Neural progenitor cell (in vitro differentiated cells): ENCODE measurements at regions not wholly inside any gene's neighbourhood (a gene's known extent, or its start where the extent isn't known, plus 50 kb on each side); places are given as distances from the start of the nearest gene placed in this dataset.

Source experiments
- EZH2phosphoT487 ChIP-seq: fragments of 200-600 bp; sonication (generic); IDR thresholded peaks from 2 replicates; pipeline ENCODE4 v1.6.1; 2017; ENCODE audit warnings: antibody characterized with exemption
- TF ChIP-seq, protein P1 (sequence below): fragments of 200-600 bp; sonication (generic); IDR thresholded peaks from 2 replicates; pipeline ENCODE4 v1.5.1; 2017; ENCODE audit warnings: antibody characterized with exemption, mild to moderate bottlenecking

DNA sequence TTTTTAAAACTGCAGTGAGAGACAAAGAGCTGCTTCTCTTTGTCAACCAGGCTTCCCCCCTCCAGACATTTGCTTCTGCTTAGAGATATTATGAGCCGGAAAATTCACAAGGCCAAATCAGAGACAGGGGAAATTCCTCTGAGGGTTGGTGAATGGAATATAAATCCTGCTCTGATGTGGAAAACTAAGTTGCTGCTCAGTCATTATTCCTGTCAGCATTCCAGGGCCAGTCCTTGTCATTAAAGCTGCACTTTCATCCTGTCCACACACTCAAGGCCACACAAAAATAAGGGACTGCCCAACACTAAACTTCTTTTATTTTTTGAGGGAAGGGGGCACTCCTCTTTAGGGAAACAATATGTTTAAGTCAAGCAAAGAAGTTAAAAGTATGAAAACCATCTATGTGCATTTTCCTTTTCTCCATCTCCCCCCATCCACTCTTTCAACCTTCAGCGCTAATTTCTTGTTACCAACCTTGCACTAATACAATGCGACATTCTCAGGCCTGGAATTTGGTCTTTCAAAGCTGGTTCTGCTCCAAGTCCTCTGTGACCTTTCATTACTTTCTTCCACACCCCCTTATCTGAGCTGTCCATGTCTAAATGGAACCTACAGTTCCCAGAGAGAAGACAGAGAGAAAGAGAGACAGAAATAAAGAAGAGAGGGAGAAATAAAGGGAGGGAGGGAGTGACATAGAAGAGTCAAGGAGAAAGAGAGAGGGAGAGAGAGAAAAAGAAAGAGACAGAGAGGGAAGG, 118.9 kb upstream of the S1PR3 start:
- TF ChIP-seq EZH2phosphoT487, result no peak
- TF ChIP-seq, protein P1, sequence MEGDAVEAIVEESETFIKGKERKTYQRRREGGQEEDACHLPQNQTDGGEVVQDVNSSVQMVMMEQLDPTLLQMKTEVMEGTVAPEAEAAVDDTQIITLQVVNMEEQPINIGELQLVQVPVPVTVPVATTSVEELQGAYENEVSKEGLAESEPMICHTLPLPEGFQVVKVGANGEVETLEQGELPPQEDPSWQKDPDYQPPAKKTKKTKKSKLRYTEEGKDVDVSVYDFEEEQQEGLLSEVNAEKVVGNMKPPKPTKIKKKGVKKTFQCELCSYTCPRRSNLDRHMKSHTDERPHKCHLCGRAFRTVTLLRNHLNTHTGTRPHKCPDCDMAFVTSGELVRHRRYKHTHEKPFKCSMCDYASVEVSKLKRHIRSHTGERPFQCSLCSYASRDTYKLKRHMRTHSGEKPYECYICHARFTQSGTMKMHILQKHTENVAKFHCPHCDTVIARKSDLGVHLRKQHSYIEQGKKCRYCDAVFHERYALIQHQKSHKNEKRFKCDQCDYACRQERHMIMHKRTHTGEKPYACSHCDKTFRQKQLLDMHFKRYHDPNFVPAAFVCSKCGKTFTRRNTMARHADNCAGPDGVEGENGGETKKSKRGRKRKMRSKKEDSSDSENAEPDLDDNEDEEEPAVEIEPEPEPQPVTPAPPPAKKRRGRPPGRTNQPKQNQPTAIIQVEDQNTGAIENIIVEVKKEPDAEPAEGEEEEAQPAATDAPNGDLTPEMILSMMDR, result no peak
